ENCODE measurements at regions not wholly inside any gene's neighbourhood (a gene's known extent, or its start where the extent isn't known, plus 50 kb on each side); places are given as distances from the start of the nearest gene placed in this dataset.

DNA sequence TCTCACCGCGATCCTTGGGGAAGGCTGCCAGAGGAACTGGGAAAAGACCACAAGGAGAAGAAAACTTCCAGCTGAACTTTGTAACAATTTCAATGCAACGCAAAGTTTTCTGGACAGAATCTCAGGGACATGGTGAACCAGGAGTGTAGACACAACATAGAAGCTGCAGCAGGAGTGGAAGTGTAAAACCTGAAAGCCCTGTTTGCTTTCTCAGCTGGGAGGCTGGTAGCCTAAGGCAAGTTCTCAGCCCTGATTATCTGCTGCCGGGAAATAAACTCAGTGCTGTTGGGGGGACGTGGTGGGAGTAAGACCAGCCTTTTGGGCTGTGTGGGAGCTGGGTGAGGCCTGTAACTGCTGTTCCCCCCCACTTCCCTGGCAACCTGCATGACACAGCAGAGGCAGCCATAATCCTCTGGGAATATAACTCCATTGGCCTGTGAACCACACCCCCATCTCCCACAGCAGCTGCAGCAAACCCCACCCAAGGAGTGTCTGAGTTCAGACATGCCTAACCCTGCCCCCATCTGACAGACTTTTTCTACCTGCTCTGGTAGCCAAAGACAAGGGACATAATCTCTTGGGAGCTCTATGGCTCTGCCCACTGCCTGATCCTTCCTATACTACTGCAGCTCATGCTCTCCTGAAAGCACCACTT, 106.7 kb downstream of the ZNF621 start:
- Histone ChIP-seq H3K4me3 (no peak overlapping the region), H3K79me2 (ENCODE audit: control insufficient read depth, insufficient read depth, low read length) (no peaks in the 10 kb centered on the region), H3K36me3 (ENCODE audit: control insufficient read depth, insufficient read depth, low read length) (no peaks in the 10 kb centered on the region), H4K20me1 (replicated peaks; ENCODE audit: control insufficient read depth, insufficient read depth, low read length) (no peaks in the 10 kb centered on the region), H3K27me3 (ENCODE audit: control insufficient read depth in 2 of 2, insufficient read depth in 2 of 2, low read length in 2 of 2) (no peaks in the 10 kb centered on the region), H3K9ac (ENCODE audit: insufficient read depth in 1 of 2, low read depth in 2 of 2, low read length in 2 of 2) (no peak overlapping the region), H3K9me3 (replicated peaks; ENCODE audit: control insufficient read depth, insufficient read depth, low read depth, low read length) (no peaks in the 10 kb centered on the region), H3K27ac (ENCODE audit: extremely low read depth, low read depth, low read length) (no peak overlapping the region), H2AFZ (ENCODE audit: low read depth, low read length) (no peak overlapping the region), H3K4me1 (replicated peaks in 1 of 2; ENCODE audit: control insufficient read depth in 2 of 2, insufficient read depth in 2 of 2, low read length in 2 of 2) (no peaks in the 10 kb centered on the region), H3K9me1 (ENCODE audit: control insufficient read depth, insufficient read depth, low read length) (no peaks in the 10 kb centered on the region), H3K4me2 (ENCODE audit: insufficient read depth, low read length) (no peak overlapping the region)
- no peak for DNase-seq (ENCODE audit: extremely low read depth in 1 of 4, low spot score in 3 of 4)
- no peak for ATAC-seq
- in situ Hi-C loops (cut with MboI) = no loop called here
- FAIRE-seq = no peak
- POLR2A ChIA-PET = interaction anchor here (0.9 kb wide), 1 partner anchor 47 kb away, joined by 3 read pairs; no protein-coding TSS in a partner anchor
- WGBS (ENCODE audit: insufficient coverage, low coverage, missing lambda C conversion rate) = 2% methylated on average over 5 of the region's 5 CpGs
- intact Hi-C loops (cut with micrococcal nuclease) = no loop called here
- no peak for TF ChIP-seq SNRNP70 (optimal IDR thresholded peaks at IDR 0.05; ENCODE audit: low read depth, low read length)
- TF ChIP-seq CBFA2T2 (conservative IDR thresholded peaks at IDR 0.05) = no peak
- no peak for TF ChIP-seq RBFOX2 (IDR thresholded peaks at IDR 0.05; ENCODE audit: low read depth, low read length)
- TF ChIP-seq MCM7 (IDR thresholded peaks at IDR 0.05) = no peak
- TF ChIP-seq ATF7 (IDR thresholded peaks at IDR 0.05) = no peak
- no peak for TF ChIP-seq ZNF347 (CRISPR knock-in tag; IDR thresholded peaks at IDR 0.05; ENCODE audit: low read depth)
- TF ChIP-seq MED1 (CRISPR knock-in tag; IDR thresholded peaks at IDR 0.05; ENCODE audit: borderline replicate concordance) = no peak
- no peak for TF ChIP-seq CEBPG (CRISPR knock-in tag; IDR thresholded peaks at IDR 0.05)
- no peak for TF ChIP-seq CEBPG (tag; conservative IDR thresholded peaks at IDR 0.05 in 1 of 2, IDR thresholded peaks at IDR 0.05 in 1 of 2)
- TF ChIP-seq OTX1 (CRISPR knock-in tag; IDR thresholded peaks at IDR 0.05) = no peak
- TF ChIP-seq ZNF197 (CRISPR knock-in tag; IDR thresholded peaks at IDR 0.05; ENCODE audit: low read depth) = no peak
- TF ChIP-seq ZNF76 (CRISPR knock-in tag; IDR thresholded peaks at IDR 0.05; ENCODE audit: borderline replicate concordance) = no peak
- no peak for TF ChIP-seq ZNF785 (CRISPR knock-in tag; IDR thresholded peaks at IDR 0.05)
- no peak for TF ChIP-seq ZNF311 (CRISPR knock-in tag; IDR thresholded peaks at IDR 0.05)
- no peak for TF ChIP-seq CAMTA2 (CRISPR knock-in tag; conservative IDR thresholded peaks at IDR 0.05)
- no peak for TF ChIP-seq ZNF445 (CRISPR knock-in tag; IDR thresholded peaks at IDR 0.05; ENCODE audit: low read depth)
- TF ChIP-seq SP2 (IDR thresholded peaks at IDR 0.05; ENCODE audit: extremely low read depth, low read depth, low read length, poor library complexity, severe bottlenecking) = no peak
- TF ChIP-seq, protein P1, sequence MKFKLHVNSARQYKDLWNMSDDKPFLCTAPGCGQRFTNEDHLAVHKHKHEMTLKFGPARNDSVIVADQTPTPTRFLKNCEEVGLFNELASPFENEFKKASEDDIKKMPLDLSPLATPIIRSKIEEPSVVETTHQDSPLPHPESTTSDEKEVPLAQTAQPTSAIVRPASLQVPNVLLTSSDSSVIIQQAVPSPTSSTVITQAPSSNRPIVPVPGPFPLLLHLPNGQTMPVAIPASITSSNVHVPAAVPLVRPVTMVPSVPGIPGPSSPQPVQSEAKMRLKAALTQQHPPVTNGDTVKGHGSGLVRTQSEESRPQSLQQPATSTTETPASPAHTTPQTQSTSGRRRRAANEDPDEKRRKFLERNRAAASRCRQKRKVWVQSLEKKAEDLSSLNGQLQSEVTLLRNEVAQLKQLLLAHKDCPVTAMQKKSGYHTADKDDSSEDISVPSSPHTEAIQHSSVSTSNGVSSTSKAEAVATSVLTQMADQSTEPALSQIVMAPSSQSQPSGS (CRISPR knock-in tag; IDR thresholded peaks at IDR 0.05) = no peak
- TF ChIP-seq FOXA1 (IDR thresholded peaks at IDR 0.05; ENCODE audit: borderline replicate concordance) = no peak
- TF ChIP-seq TCF3 (CRISPR knock-in tag; IDR thresholded peaks at IDR 0.05) = no peak
- no TSS peak for BruUV-seq (replicated peaks)
- CTCF ChIA-PET (ENCODE audit: low intra/inter-chr PET ratio) = no interaction called here
